GM12878 (cell line): ENCODE measurements at regions not wholly inside any gene's neighbourhood (a gene's known extent, or its start where the extent isn't known, plus 50 kb on each side); places are given as distances from the start of the nearest gene placed in this dataset.

Experiments used
- ATAC-seq: fragments of 200-7000 bp; cut with Tn5 transposase; 3 replicates; pipeline ENCODE4 v1.9.1; 2020; ENCODE audit warnings: mild to moderate bottlenecking, moderate library complexity
- BruUV-seq: library from RNA; stranded (reverse); fragments of 400-500 nt; replicated peaks from 2 replicates; lab custom pipeline; 2021; lab: Mats Ljungman, UMichigan
- CTCF ChIA-PET: fragments of 300-600 bp; sonication (Branson Sonifier 250); formaldehyde crosslinking; extraction: SDS; loops from one replicate; lab custom pipeline; 2021; ENCODE audit warnings: inconsistent platforms; lab: Yijun Ruan, JAX
- POLR2A ChIA-PET: fragments of 350-600 bp; formaldehyde crosslinking; extraction: SDS; loops from one replicate; lab custom pipeline; 2021; ENCODE audit warnings: inconsistent platforms; lab: Charles Lee
- RAD21 ChIA-PET: fragments of 300-600 bp; sonication (Branson Sonifier 250); formaldehyde crosslinking; loops from one replicate; lab custom pipeline; 2023; ENCODE audit warnings: antibody characterized with exemption; ENCODE audit not compliant: unreplicated experiment; lab: Charles Lee
- SMC1A ChIA-PET: fragments of 300-600 bp; sonication (Branson Sonifier 250); formaldehyde crosslinking; loops from one replicate; lab custom pipeline; 2023; ENCODE audit not compliant: unreplicated experiment, uncharacterized antibody; lab: Charles Lee
- DNase-seq: peaks from one replicate; pipeline ENCODE4 v3.0.0-alpha.2; 2011; ENCODE audit warnings: low read depth, low spot score
- FAIRE-seq: peaks from 3 replicates; lab custom pipeline; 2011; peaks lifted over from hg19 to GRCh38; lab: Jason Lieb, UNC
- H2AFZ ChIP-seq: 2 replicates; pipeline ENCODE4 v1.6.0; 2011; ENCODE audit warnings: low read depth, low read length, control low read depth; ENCODE audit not compliant: control insufficient read depth
- H3K27ac ChIP-seq: 2 replicates; pipeline ENCODE4 v1.5.1; 2011; ENCODE audit warnings: control low read depth; ENCODE audit not compliant: control insufficient read depth, insufficient read depth
- H3K27me3 ChIP-seq, 2 experiments: replicated peaks in 1 of 2; 2 replicates each; pipeline versions ENCODE4 v1.6.0 to v1.6.1; 2011; ENCODE audit warnings: low read length in 1 of 2; ENCODE audit not compliant: control insufficient read depth in 2 of 2, insufficient read depth in 2 of 2
- H3K36me3 ChIP-seq, 2 experiments: 2 replicates each; pipeline ENCODE4 v1.5.1; 2011; ENCODE audit warnings: low read length in 1 of 2; ENCODE audit not compliant: control insufficient read depth in 2 of 2, insufficient read depth in 2 of 2
- H3K4me1 ChIP-seq: 2 replicates; pipeline ENCODE4 v1.6.1; 2011; ENCODE audit warnings: mild to moderate bottlenecking, low read length, moderate library complexity, mixed read lengths; ENCODE audit not compliant: control insufficient read depth, insufficient read depth
- H3K4me2 ChIP-seq: 2 replicates; pipeline ENCODE4 v1.6.0; 2011; ENCODE audit warnings: control low read depth; ENCODE audit not compliant: control insufficient read depth, insufficient read depth
- H3K4me3 ChIP-seq: fragments of 200-600 bp; sonication (generic); 2 replicates; pipeline ENCODE4 v1.5.1; 2016
- H3K79me2 ChIP-seq: 2 replicates; pipeline ENCODE4 v1.6.0; 2011; ENCODE audit warnings: low read length; ENCODE audit not compliant: control insufficient read depth, insufficient read depth
- H3K9ac ChIP-seq: 2 replicates; pipeline ENCODE4 v1.8.0; 2011; ENCODE audit warnings: low read length, control low read depth, mixed read lengths; ENCODE audit not compliant: control insufficient read depth, insufficient read depth
- H3K9me3 ChIP-seq: replicated peaks from 3 replicates; pipeline ENCODE4 v1.5.1; 2011; ENCODE audit warnings: mild to moderate bottlenecking, low read length; ENCODE audit not compliant: control insufficient read depth, insufficient read depth
- H4K20me1 ChIP-seq: 2 replicates; pipeline ENCODE4 v1.6.0; 2011; ENCODE audit not compliant: control insufficient read depth, insufficient read depth
- BCL3 ChIP-seq: IDR thresholded peaks from 2 replicates; pipeline ENCODE4 v1.6.1; 2011; ENCODE audit warnings: borderline replicate concordance, low read depth, mild to moderate bottlenecking, moderate library complexity, low read length; ENCODE audit not compliant: insufficient read depth, poor library complexity, severe bottlenecking
- BRCA1 ChIP-seq: IDR thresholded peaks from 2 replicates; pipeline ENCODE4 v1.6.1; 2011; ENCODE audit warnings: low read depth, low read length, improper control_type of control experiment
- CREM ChIP-seq: IDR thresholded peaks from 2 replicates; pipeline ENCODE4 v1.6.1; 2014; ENCODE audit warnings: antibody characterized with exemption, low read depth
- CUX1 ChIP-seq: IDR thresholded peaks from 2 replicates; pipeline ENCODE4 v1.6.1; 2012; ENCODE audit warnings: improper control_type of control experiment, low read depth, low read length; ENCODE audit not compliant: insufficient replicate concordance
- ESRRA ChIP-seq: IDR thresholded peaks from 2 replicates; pipeline ENCODE4 v1.6.1; 2012; ENCODE audit warnings: mild to moderate bottlenecking, low read length, improper control_type of control experiment
- ETV6 ChIP-seq, 2 experiments: fragments of 450-650 bp in 1 of 2; IDR thresholded peaks in 1 of 2; conservative IDR thresholded peaks in 1 of 2; 2 replicates each; pipeline ENCODE4 v1.6.1; 2014; ENCODE audit warnings: antibody characterized with exemption in 1 of 2, borderline replicate concordance in 1 of 2, low read depth in 1 of 2, mild to moderate bottlenecking in 1 of 2, moderate library complexity in 1 of 2
- IKZF2 ChIP-seq, 2 experiments: fragments of 450-650 bp; IDR thresholded peaks; 2 replicates each; pipeline ENCODE4 v1.6.1; 2017; ENCODE audit warnings: mild to moderate bottlenecking in 2 of 2, moderate library complexity in 2 of 2
- MAX ChIP-seq: IDR thresholded peaks from 2 replicates; pipeline ENCODE4 v1.6.1; 2012; ENCODE audit warnings: low read depth, low read length, improper control_type of control experiment
- MTA3 ChIP-seq: IDR thresholded peaks from 2 replicates; pipeline ENCODE4 v1.6.1; 2012; ENCODE audit warnings: low read length, inconsistent platforms, borderline replicate concordance
- MYC ChIP-seq: IDR thresholded peaks from 2 replicates; pipeline ENCODE4 v1.6.1; 2011; ENCODE audit warnings: mild to moderate bottlenecking, low read length, moderate library complexity, inconsistent platforms; ENCODE audit not compliant: insufficient read depth, insufficient replicate concordance, insufficient read length, severe bottlenecking
- POLR2AphosphoS2 ChIP-seq: IDR thresholded peaks from 2 replicates; pipeline ENCODE4 v1.6.1; 2011; ENCODE audit warnings: low read depth, mild to moderate bottlenecking, low read length, improper control_type of control experiment, moderate library complexity
- RELA ChIP-seq: fragments of 450-650 bp; IDR thresholded peaks from 2 replicates; pipeline ENCODE4 v1.8.0; 2014; ENCODE audit warnings: borderline replicate concordance; ENCODE audit not compliant: partially characterized antibody
- SIN3A ChIP-seq: IDR thresholded peaks from 2 replicates; pipeline ENCODE4 v1.6.1; 2012; ENCODE audit warnings: low read depth, low read length, improper control_type of control experiment
- SIX5 ChIP-seq: IDR thresholded peaks from 2 replicates; pipeline ENCODE4 v1.6.1; 2011; ENCODE audit warnings: mild to moderate bottlenecking, low read depth, low read length, moderate library complexity; ENCODE audit not compliant: severe bottlenecking
- ZNF217 ChIP-seq: fragments of 450-650 bp; IDR thresholded peaks from 2 replicates; pipeline ENCODE4 v1.6.1; 2017; ENCODE audit warnings: antibody characterized with exemption, mild to moderate bottlenecking
- WGBS: methylation state at CpG from one replicate; pipeline ENCODE4 v1.1.6; 2016; ENCODE audit warnings: low lambda C conversion rate; ENCODE audit not compliant: insufficient replicate concordance, insufficient coverage; ENCODE audit errors: missing lambda C conversion rate; 5-methylcytosine and 5-hydroxymethylcytosine counted together
- in situ Hi-C: fragments of 300-500 bp; cut with MboI; formaldehyde crosslinking; loops from 9 replicates; pipeline ENCODE4 v1.14.3; 2018; ENCODE audit warnings: mixed read lengths
- intact Hi-C: fragments of 100-400 bp; cut with micrococcal nuclease; formaldehyde crosslinking; loops from one replicate; pipeline ENCODE4 v1.14.2; 2022; ENCODE audit not compliant: unreplicated experiment

GRCh38 chr1:234720709-234721441 lies 110.9 kb upstream of the IRF2BP2 start:
- BruUV-seq = no TSS peak
- no peaks in the 10 kb centered on the region for H3K36me3 ChIP-seq
- CTCF ChIA-PET = interaction anchor here (2.1 kb wide), 1 partner anchor 21 kb away, joined by 8 read pairs; no protein-coding TSS in a partner anchor
- no peak overlapping the region for H3K4me3 ChIP-seq
- no peaks in the 10 kb centered on the region for H4K20me1 ChIP-seq
- H2AFZ ChIP-seq = no peak overlapping the region
- ATAC-seq = no peak
- H3K4me1 ChIP-seq = peaks cover 28% of the 10 kb centered on the region
- H3K9ac ChIP-seq = no peak overlapping the region
- in situ Hi-C loops = no loop called here
- RAD21 ChIA-PET = interaction anchor here (0.6 to 8.0 kb wide), 4 partner anchors 18 to 122 kb away, joined by 3 to 128 read pairs (median 52); partner anchors contain the start of gene IRF2BP2
- H3K9me3 ChIP-seq = no peaks in the 10 kb centered on the region
- WGBS = 76% methylated on average over 15 of the region's 15 CpGs
- SMC1A ChIA-PET = interaction anchor here (0.8 to 15.6 kb wide), 6 partner anchors 19 to 220 kb away, joined by 3 to 255 read pairs (median 4); partner anchors contain the start of gene IRF2BP2
- H3K79me2 ChIP-seq = no peaks in the 10 kb centered on the region
- no peaks in the 10 kb centered on the region for H3K27me3 ChIP-seq
- H3K27ac ChIP-seq = no peak overlapping the region
- no peak for DNase-seq
- no peak overlapping the region for H3K4me2 ChIP-seq
- TF ChIP-seq IKZF2 (IDR thresholded peaks at IDR 0.05) (no peak), SIX5 (no peak), BRCA1 (no peak), POLR2AphosphoS2 (no peak), MAX (no peak), RELA (no peak), MTA3 (no peak), MYC (no peak), ESRRA (no peak), ZNF217 (no peak), CREM (no peak), SIN3A (no peak), ETV6 (conservative IDR thresholded peaks at IDR 0.05 in 1 of 2, IDR thresholded peaks at IDR 0.05 in 1 of 2; ENCODE audit: borderline replicate concordance in 1 of 2, low read depth in 1 of 2) (no peak), BCL3 (no peak), CUX1 (no peak)
- FAIRE-seq = no peak
- intact Hi-C loops = loop anchor here (5.0 kb wide), 1 partner anchor 224 kb away; no protein-coding TSS in a partner anchor
- POLR2A ChIA-PET = interaction anchor here (0.5 to 6.0 kb wide), 5 partner anchors 8 to 121 kb away, joined by 3 to 73 read pairs (median 4); partner anchors contain the start of gene IRF2BP2
